ENCODE measurements at regions not wholly inside any gene's neighbourhood (a gene's known extent, or its start where the extent isn't known, plus 50 kb on each side); places are given as distances from the start of the nearest gene placed in this dataset.
"Not testable (repeated sequence)": the region's sequence is repeated elsewhere in the genome, so short reads cannot be mapped to it uniquely, and the experiment has no call there.

DNA sequence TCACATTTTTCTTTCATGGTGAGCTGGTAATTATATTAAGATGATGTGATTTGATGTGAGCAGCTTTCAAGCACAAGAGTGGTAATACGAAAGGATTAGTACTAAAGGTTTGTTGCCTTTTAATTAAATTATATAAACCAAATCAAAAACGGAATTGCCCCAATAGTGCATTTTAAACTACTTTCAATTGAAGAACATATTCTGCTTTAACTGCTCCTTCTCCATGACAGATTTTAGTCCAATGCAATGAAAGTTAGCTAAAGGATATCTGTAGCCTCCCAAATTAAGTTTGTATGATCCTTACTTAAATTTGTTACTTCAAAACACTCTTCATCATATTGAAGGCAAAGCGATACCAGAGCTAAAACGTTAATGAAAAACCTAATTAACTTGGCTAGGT is 447.1 kb upstream of the AMOT start:
- intact Hi-C loops (cut with DNase I), result no loop called here
- DNase-seq, result no peak

DNA sequence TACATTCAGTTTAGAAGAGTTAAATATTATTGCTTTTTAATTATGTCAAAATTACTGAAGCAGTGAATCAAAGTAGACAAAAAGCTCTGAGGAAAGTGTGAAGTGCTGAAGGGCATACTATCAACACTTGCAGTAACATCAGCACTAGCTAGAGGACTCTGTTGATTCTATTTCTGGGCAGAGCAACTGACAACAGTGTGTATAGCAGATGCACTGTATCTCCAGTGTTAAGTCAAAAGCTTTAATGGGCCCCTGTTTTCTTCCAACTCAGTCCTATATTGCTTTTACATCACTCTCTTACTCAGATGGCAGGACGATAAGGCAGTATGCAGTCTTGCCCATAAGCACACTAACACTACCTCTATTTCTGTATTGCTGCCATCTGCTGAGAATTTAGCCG is 435.2 kb upstream of the AMOT start:
- DNase-seq, result no peak
- intact Hi-C loops (cut with DNase I), result no loop called here

DNA sequence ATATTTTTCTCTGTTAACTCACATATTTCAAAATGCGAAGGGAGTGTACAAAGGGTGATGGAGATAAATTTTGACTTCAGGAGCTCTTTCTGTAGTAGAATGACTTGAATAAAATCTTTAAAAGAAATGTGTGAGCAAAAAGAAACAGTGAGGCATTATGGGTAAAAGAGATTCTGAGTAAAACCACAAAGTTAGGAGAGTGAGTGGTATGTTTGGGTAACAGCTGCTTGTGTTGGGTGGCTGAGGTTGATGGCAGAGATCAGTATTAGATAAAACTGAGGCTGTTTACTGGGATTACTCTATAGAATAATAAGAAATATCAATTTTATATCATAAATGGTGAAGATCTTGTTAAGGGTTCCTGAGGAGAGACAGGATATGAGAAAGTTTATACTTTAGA is 434.2 kb upstream of the AMOT start:
- DNase-seq, result no peak
- intact Hi-C loops (cut with DNase I), result no loop called here

DNA sequence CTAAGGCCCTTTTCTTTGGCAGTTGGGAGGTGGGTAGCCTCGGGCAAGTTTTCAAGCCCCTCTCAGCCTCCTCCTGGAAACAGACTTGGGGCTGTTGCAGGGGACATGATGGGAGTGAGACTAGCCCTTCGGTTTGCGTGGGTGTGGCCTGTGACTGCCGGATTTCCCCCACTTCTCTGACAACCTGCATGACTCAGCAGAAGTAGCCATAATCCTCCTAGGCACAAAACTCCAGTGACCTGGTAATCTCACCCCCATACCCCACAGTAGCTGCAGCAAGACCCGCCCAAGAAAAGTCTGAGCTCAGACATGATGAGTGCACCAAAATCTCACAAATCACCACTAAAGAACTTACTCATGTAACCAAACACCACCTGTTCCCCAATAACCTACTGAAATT is 433.7 kb upstream of the AMOT start:
- no peak for DNase-seq
- intact Hi-C loops (cut with DNase I), result no loop called here

DNA sequence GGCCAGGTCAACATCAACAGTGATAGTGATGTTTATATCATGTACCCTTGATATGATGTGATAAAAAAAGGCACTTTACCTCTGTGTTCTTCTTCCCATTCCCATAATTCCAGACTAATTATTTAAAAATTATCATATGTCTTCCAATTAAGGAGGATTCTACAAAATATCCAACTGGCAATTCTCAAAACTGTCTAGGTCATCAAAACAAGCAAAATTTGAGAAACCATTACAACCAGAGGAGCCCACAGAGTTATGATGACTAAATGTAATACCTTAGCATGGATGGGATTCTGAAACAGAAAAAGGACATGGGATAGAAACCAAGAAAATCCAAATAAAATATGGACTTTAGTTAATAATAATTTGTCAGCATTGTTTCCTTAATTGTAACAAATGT is 428.6 kb upstream of the AMOT start:
- intact Hi-C loops (cut with DNase I), result no loop called here
- no peak for DNase-seq

DNA sequence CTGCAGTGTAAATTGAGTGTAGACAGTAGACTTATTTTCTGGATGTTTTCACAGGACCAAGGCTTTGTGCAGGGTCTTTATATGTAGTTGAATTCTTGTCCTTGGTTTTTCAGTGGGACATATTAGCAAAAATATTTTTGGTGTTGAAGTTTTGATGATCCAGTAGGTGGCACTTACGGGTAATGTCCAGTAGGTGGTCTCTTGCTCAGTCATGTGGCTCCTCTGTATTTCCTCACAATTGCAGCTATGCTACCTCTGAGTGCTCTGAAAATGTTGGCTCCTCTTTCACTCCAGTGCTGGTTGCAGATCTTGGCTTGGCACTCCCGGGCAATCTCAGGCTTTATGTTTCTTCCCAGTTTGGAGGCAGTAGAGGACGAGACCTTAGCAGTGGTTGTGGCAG is 419.8 kb upstream of the AMOT start:
- DNase-seq, result no peak
- intact Hi-C loops (cut with DNase I), result no loop called here

DNA sequence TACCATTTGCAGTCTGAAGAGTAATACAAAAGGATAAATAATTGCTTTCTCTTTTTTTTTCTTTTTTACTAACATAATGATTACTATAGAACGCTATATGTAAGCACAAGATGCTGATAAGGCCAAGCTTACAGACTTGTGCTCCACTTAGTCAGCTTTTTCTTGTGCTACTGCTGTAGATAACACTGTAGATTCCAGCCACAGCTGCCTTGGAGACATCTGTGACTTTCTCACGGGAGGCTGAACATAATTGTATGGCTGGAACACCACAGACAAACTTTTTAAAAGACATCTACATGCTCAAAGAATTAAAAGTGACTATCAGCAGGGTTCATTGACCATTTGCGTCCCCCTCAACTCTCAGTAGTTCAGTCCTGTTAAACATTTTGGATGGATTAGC is 381.7 kb upstream of the AMOT start:
- DNase-seq, result no peak
- intact Hi-C loops (cut with DNase I), result no loop called here

DNA sequence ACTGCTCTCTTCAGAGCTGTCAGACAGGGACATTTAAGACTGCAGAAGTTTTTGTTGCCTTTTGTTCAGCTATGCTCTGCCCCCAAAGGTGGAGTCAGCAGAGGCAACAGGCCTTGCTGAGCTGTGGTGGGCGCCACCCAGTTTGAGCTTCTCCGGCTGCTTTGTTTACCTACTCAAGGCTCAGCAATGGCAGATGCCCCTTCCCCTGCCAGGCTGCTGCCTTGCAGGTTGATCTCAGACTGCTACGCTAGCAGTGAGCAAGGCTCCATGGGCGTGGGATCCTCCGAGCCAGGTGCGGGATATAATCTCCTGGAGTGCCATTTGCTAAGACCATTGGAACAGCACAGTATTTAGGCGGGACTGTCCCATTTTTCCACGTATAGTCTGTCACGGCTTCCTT is 371.4 kb upstream of the AMOT start:
- intact Hi-C loops (cut with DNase I), result no loop called here
- DNase-seq, result no peak

DNA sequence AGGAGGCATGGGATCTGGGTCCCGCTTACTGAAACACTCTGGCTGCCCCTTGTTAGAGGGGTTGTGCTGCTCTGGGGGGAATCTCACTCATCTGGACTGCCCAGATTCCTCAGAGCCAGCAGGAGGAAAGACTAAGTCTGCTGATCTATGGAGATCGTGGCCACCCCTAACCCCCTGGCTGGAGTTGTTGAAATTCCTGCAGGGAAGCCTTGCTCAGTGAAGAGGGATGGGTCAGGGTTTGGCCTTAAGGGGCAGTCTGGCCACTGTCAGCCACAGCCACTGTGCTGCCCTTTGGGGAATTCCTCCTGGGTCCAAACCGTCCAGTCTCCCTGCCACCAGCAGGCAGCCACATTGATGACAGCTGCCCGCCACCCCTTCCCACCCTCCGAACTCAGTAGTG is 362.0 kb upstream of the AMOT start:
- DNase-seq, result no peak
- intact Hi-C loops (cut with DNase I), result no loop called here

DNA sequence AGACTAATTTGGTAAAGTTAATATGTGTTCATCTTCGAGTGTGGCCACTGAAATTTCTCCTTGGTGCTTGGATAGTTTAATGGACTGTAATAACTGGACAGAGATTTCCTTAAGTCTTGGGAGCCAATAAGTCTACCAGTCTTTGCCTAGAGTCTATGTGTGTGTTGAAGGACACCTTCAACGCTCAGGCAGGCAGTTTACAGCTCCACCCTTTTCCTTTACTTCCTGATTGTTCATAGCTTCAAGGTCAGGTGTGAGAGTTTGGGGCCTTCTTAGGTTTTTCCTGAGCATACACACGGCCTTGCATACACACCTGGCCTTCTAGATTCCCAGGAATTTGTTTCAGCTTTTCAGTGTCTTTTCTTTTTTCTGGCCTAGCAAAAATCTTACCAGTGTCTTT is 355.3 kb upstream of the AMOT start:
- DNase-seq, result no peak
- intact Hi-C loops (cut with DNase I), result no loop called here

DNA sequence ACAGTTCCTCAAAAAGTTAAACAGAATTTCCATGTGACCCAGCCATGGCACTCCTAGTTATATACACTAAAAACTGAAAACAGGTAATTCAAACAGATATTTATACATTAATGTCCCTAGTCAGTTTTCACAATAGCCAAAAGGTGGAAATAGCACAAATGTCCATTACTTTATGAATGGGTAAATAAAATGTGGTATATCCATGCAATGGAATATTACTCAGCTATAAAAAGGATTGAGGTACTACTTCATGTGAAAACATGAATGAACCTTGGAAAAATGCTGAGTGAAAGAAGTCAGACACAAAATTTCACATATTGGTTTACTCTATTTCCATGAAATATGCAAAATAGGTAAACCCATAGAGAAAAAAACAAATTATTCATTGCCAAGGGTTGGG is 351.8 kb upstream of the AMOT start:
- intact Hi-C loops (cut with DNase I), result no loop called here
- no peak for DNase-seq

DNA sequence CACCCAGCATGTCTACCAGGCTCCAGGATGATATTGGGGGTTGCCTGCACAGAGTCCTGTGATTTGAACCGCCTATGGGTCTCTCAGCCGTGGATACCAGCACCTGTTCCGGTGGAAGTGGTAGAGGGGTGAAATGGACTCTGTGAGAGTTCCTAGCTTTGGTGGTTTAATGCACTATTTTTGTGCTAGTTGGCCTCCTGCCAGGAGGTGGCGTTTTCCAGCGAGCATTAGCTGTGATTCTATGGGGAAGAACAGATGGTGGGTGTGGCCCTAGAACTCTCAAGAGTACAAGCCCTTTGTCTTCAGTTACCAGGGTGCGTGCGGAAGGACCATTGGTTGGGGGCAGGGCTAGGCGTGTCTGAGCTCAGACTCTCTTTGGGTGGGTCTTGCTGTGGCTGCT is 316.9 kb upstream of the AMOT start:
- no peak for DNase-seq

DNA sequence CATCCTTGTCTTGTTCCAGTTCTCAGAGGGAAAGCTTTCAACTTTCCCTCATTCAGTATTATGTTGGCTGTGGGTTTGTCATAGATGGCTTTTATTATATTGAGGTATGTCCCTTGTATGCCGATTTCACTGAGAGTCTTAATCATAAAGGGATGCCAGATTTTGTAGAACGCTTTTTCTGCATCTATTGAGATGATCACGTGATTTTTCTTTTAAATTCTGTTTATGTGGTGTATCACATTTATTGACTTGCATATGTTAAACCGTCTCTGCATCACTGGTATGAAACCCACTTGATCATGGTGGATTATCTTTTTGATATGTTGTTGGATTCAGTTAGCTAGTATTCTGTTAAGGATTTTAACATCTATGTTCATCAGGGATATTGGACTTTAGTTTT is 313.7 kb upstream of the AMOT start:
- DNase-seq; intact Hi-C loops (cut with DNase I): not testable (repeated sequence)

More for the DNA sequence above, 316.9 kb upstream of the AMOT start:
- intact Hi-C loops (cut with DNase I), result no loop called here

DNA sequence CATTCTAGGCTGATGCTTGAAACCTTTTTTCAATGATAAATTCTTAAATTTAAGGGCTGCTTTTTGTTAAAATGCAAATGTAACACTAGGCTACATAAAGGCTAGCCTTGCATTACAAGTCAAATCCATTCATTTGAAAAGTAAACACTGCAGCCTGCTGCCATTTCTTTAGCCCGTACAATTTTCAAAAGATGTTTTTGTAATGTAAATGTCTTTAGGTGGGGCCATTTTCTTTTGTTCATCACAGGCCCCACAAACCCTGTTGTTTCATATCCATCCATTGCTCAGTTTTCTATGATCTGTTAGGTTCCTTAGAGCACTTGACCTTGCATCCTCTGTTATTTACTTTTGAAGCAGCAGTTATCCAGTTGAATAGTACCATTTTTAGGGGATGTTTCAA is 296.2 kb upstream of the AMOT start:
- intact Hi-C loops (cut with DNase I), result no loop called here
- DNase-seq, result no peak

DNA sequence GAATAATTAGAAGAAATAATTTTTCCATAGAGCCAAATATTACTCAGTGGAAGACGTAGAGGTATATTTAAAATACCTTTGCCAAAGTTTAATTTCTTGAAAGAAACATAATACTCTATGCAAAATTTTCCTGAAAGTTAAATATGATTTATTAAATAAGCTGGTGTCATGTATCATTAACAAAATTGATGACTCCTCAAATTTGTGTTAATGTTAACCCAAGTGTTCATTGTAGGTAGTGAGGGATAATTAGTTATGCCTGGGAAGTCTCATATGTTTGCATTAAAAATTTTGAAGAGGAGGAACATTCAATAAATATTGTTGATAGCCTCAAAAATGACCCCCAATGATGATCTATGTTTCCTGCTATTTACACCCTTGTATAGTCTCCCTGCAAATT is 292.7 kb upstream of the AMOT start:
- no peak for DNase-seq
- intact Hi-C loops (cut with DNase I), result no loop called here

DNA sequence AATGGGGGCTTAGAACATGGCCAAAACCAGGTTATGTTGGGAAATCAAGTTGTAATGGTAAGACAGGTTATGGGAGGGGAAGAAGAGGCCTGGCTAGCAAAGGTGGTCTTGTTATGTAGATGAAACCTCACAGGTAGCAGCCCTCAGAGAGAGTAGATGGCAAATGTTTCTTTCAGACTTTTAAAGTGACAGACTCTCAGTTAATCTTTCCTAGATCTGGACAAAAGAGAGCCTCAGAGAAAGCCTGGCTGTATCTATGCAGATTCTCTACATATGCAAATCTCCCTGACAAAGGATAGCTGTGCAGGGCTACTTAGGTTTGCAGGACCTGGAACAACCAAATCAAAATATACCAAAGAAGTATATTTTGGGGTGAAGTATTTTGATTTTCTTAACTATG is 284.1 kb upstream of the AMOT start:
- intact Hi-C loops (cut with DNase I), result no loop called here
- no peak for DNase-seq

DNA sequence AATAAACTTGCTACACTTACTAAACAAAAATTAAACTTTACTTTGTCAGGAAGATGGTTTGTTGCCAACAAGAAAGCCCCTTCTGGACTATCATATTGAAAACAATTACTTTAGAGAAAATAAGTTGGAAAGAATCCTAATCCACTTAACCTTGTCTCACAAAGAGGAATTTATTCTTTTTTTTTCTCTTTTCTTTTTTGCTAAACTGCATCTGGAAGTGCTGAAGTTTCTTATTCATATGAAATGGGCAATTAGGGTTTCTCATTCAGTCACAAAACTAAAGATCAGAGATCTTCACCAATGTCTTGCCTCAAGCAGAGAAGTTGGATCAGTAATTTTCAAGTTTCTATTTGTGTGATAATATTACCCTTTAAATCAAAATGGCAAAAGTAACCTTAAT is 234.9 kb upstream of the AMOT start:
- intact Hi-C loops (cut with DNase I), result no loop called here

DNA sequence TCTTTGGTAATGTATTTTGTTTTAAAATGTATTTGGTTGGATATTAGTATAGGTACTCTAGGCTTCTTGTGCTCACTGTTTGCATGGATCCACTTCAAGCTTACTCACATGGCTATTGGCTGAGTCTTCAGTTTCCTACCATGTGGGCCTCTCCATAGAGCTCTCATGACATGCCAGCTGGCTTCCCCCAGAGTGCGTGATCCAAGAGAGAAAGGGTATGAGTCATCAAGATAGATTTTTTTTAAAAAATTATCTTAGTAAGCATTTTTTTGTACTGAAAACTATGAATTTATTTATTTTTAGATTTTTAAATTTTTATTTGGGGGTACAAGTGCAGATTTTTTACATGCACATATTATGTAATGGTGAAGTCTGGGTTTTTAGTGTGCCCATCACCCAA is 219.1 kb upstream of the AMOT start:
- intact Hi-C loops (cut with DNase I), result no loop called here
- no peak for DNase-seq

More for the DNA sequence above, 234.9 kb upstream of the AMOT start:
- DNase-seq, result no peak

DNA sequence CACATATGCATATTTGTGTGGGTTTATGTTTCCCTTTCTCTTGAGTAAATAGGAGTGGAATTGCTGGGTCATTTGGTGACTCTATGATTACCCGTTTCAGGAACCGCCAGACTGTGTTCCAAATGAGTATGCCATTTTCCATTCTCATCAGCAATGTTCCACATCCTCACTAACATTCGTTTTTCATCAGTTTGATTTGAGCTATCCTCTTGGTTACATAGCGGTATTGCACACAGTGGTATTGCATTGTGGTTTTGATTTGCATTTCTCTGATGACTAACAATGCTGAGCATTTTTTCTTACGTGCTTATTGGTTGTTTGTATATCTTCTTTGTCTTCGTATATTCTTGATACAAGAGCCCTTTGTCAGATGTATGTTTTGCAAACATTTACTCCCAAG is 218.0 kb upstream of the AMOT start:
- no peak for DNase-seq
- intact Hi-C loops (cut with DNase I), result no loop called here

DNA sequence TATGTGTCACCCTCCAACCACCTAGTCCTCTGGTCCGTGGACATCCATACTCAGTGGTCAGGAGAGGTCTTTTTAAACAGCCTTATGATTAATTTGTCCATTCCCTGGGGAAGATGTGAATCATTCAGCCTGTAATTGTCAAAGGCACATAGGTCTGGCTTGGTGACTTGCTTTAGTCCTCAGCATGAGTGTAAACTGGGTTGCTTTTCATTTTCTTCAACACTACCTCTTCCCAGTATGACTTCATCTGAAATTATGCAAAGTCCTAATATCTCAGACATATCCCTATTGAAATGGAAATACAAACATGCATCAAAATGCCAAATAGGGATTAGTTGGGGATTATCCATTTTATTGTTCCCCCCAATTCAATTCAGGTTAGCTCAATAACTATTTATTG is 208.3 kb upstream of the AMOT start:
- intact Hi-C loops (cut with DNase I), result no loop called here
- DNase-seq, result no peak

DNA sequence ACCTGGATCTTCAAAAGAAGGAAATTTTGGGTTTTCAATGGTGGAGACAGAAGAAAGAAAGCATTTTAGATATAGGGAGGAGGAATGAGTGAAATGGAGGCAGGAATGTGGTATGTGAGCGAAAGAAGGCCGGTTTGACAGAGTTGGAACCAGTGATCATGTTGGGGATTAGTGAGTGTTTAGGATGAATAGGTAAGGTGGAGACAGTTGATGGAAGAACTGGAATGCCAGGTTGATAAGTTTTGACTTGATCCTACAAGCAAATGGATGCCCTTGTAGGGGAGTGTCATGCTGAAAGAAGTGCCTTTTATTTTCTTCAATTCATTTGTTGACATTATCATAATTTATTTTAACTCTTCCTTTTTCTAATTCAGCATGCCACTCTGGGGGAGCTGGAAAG is 207.8 kb upstream of the AMOT start:
- DNase-seq, result no peak
- intact Hi-C loops (cut with DNase I), result no loop called here

DNA sequence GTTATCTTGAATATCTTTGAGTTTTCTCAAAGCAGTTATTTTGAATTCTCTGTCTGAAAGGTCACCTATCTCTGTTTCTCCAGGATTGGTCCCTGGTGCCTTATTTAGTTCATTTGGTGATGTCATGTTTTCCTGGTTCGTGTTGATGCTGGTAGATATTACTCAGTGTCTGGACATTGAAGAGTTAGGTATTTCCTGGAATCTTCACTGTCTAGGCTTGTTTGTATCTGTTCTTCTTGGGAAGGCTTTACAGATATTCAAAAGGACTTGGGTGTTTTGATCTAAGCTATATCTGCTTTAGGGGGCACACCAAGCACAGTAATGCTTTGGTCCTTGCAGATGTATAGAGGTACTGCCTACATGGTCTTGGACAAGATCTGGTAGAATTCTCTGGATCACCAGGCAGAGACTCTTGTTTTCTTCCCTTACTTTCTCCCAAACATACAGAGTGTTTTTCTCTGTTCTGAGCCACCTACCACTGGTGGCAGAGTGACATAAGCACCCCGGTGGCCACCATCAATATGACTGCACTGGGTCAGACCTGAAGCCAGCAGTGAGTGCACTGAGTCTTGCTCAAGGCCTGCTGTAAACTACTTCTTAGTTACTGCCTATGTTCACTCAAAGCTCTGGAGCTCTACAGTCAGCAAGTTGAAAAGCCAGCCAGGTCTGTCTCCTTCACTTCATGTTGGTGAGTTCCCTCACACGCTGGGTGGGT is 193.5 kb upstream of the AMOT start:
- DNase-seq, result no peak
- intact Hi-C loops (cut with DNase I), result no loop called here

Measured in head of caudate nucleus (tissue), 42 donors.